Activated CD8-positive, alpha-beta T cell treated with anti-CD3 and anti-CD28 coated beads for 36 hours (primary cell): ENCODE measurements at regions not wholly inside any gene's neighbourhood (a gene's known extent, or its start where the extent isn't known, plus 50 kb on each side); places are given as distances from the start of the nearest gene placed in this dataset.

Experiments
- ATAC-seq: fragments of 200-7000 bp; cut with Tn5 transposase; one replicate; pipeline ENCODE4 v1.10.0; 2021; ENCODE audit warnings: mild to moderate bottlenecking, moderate library complexity
- CTCF ChIA-PET: fragments of 350-600 bp; sonication (Branson Sonifier 250); formaldehyde crosslinking; loops from one replicate; lab custom pipeline; 2021; ENCODE audit warnings: antibody characterized with exemption; lab: Charles Lee
- POLR2A ChIA-PET: fragments of 350-600 bp; sonication (Branson Sonifier 250); formaldehyde crosslinking; loops from one replicate; lab custom pipeline; 2021; ENCODE audit warnings: antibody characterized with exemption; lab: Charles Lee
- DNase-seq: peaks from one replicate; pipeline ENCODE4 v3.0.0-alpha.2; 2020
- H3K27ac Mint-ChIP-seq: one replicate; pipeline ENCODE4 v1.8.0; 2021; ENCODE audit warnings: mild to moderate bottlenecking, mixed read lengths
- H3K27me3 Mint-ChIP-seq: one replicate; pipeline ENCODE4 v1.8.0; 2021; ENCODE audit warnings: mixed read lengths
- H3K36me3 Mint-ChIP-seq: one replicate; pipeline ENCODE4 v1.8.0; 2021; ENCODE audit warnings: low read depth, mixed read lengths
- H3K4me1 Mint-ChIP-seq: one replicate; pipeline ENCODE4 v1.8.0; 2021; ENCODE audit warnings: low read depth, mixed read lengths
- H3K4me3 Mint-ChIP-seq: one replicate; pipeline ENCODE4 v1.8.0; 2021; ENCODE audit warnings: mild to moderate bottlenecking, moderate library complexity, mixed read lengths
- H3K9me3 Mint-ChIP-seq: one replicate; pipeline ENCODE4 v1.8.0; 2021; ENCODE audit warnings: mixed read lengths
- CTCF ChIP-seq: fragments of 200-600 bp; IDR thresholded peaks from one replicate; pipeline ENCODE4 v1.8.0; 2022; ENCODE audit warnings: antibody characterized with exemption, mild to moderate bottlenecking
- intact Hi-C: fragments of 100-400 bp; cut with micrococcal nuclease; formaldehyde crosslinking; loops from one replicate; pipeline ENCODE4 v1.10.0; 2022

DNA sequence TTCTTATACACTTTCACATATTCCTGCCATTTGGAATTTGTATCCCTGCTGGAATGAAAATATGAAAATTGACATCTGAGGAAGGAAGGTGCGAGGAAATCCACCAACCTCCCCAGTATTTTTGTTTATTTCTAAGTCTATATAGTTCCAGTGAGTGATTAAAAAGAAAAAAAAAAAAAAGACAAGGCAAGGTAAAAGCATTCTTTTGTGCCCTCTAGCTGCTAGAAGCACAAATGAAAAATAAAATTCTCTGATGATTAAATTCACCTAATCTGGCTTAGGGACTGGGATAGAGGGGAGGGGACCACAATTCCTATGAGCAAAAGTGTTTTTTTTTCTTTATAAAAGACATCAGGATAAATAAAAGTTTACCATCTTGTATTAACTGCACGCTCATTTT is 370.9 kb downstream of the NR2F2 start:
- Mint-ChIP-seq H3K27ac (no peak overlapping the region), H3K4me3 (no peak overlapping the region), H3K4me1 (no peaks in the 10 kb centered on the region), H3K27me3 (peaks cover 2% of the 10 kb centered on the region), H3K9me3 (no peaks in the 10 kb centered on the region), H3K36me3 (no peaks in the 10 kb centered on the region)
- POLR2A ChIA-PET = interaction anchor here (0.6 kb wide), 1 partner anchor 48 kb away, joined by 4 read pairs; no protein-coding TSS in a partner anchor
- ATAC-seq (no peak), DNase-seq (no peak)
- TF ChIP-seq CTCF = no peak
- CTCF ChIA-PET = no interaction called here
- intact Hi-C loops = no loop called here

DNA sequence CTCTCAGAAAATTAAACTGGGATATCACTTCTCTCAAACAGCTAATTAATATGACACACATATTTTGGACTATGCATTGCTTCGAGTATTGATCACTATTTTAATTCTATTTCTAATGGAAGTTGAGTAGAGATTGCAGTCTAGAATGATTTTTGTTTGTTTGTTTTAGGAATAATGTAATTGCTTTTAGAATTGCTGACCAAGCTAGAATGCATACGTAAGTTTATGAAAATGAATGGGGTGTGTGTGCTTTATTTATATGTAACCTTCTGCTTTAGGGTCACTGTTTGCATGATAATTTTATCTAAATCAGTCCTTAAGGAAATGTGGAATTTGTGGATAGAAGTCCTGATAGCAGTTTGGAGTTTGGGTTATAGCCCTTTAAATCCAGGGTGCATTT is 371.4 kb downstream of the NR2F2 start:
- DNase-seq = no peak
- ATAC-seq = no peak
- no peak overlapping the region for H3K27ac Mint-ChIP-seq
- ChIA-PET POLR2A (interaction anchor here (0.6 kb wide), 1 partner anchor 48 kb away, joined by 4 read pairs; no protein-coding TSS in a partner anchor), CTCF (no interaction called here)
- intact Hi-C loops = no loop called here
- no peak overlapping the region for H3K4me3 Mint-ChIP-seq
- TF ChIP-seq CTCF = no peak
- peaks cover 2% of the 10 kb centered on the region for H3K27me3 Mint-ChIP-seq
- H3K4me1 Mint-ChIP-seq = no peaks in the 10 kb centered on the region
- H3K36me3 Mint-ChIP-seq = no peaks in the 10 kb centered on the region
- H3K9me3 Mint-ChIP-seq = no peaks in the 10 kb centered on the region

GRCh38 chr15:96702589-96702988 is 372.1 kb downstream of the NR2F2 start:
- DNase-seq (no peak), ATAC-seq (no peak)
- Mint-ChIP-seq H3K4me3 (no peak overlapping the region), H3K27me3 (peaks cover 2% of the 10 kb centered on the region), H3K4me1 (no peaks in the 10 kb centered on the region), H3K36me3 (no peaks in the 10 kb centered on the region), H3K9me3 (no peaks in the 10 kb centered on the region), H3K27ac (no peak overlapping the region)
- ChIA-PET POLR2A (no interaction called here), CTCF (no interaction called here)
- intact Hi-C loops = no loop called here
- TF ChIP-seq CTCF = no peak

GRCh38 chr15:96703091-96703490 is 372.6 kb downstream of the NR2F2 start:
- Mint-ChIP-seq H3K27me3 (peaks cover 2% of the 10 kb centered on the region), H3K27ac (no peak overlapping the region), H3K4me1 (no peaks in the 10 kb centered on the region), H3K9me3 (no peaks in the 10 kb centered on the region), H3K4me3 (no peak overlapping the region), H3K36me3 (no peaks in the 10 kb centered on the region)
- DNase-seq (no peak), ATAC-seq (no peak)
- intact Hi-C loops = no loop called here
- ChIA-PET CTCF (no interaction called here), POLR2A (no interaction called here)
- no peak for TF ChIP-seq CTCF

DNA sequence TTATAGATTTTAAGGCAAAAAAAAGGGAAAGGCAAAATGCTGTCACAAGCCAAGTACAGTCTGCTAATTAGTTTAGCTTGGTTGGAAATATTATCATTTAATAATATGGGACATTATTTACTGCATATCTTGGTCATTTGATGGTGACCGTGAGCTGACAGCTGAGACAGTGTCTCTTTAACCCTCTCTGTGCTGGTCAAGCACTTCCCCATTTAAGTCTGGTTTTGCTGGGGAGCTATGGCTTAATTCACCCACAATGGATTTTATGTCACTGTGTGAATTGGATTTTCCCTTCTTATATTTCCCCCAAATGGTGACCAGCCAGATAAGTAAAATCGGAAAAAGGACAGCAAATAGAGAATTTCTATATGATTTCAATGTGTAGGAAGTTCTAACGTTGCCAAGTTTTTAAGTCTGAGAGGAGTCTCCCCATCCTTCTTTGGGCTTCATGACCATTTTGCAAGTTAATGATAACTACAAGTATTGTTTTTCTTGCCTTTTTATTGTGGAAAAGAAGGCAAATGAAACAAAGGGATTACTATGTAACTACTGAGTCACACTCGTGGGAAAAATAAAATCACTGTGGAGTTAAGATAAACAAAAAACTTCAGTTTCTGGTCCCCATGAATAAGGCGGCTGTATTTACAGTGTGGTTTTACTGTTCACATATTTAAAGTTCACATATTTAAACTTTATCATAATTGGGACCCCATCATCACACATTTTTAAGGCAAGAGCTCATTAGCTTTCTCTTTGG is 373.5 kb downstream of the NR2F2 start:
- H3K36me3 Mint-ChIP-seq = no peaks in the 10 kb centered on the region
- ChIA-PET POLR2A (no interaction called here), CTCF (no interaction called here)
- H3K4me1 Mint-ChIP-seq = no peaks in the 10 kb centered on the region
- H3K27ac Mint-ChIP-seq = no peak overlapping the region
- intact Hi-C loops = no loop called here
- H3K27me3 Mint-ChIP-seq = peaks cover 2% of the 10 kb centered on the region
- ATAC-seq = no peak
- TF ChIP-seq CTCF = no peak
- no peak for DNase-seq
- H3K4me3 Mint-ChIP-seq = no peak overlapping the region
- no peaks in the 10 kb centered on the region for H3K9me3 Mint-ChIP-seq
